Kidney tubule cell (primary cell): ENCODE measurements at regions not wholly inside any gene's neighbourhood (a gene's known extent, or its start where the extent isn't known, plus 50 kb on each side); places are given as distances from the start of the nearest gene placed in this dataset.
"Not testable (repeated sequence)": the region's sequence is repeated elsewhere in the genome, so short reads cannot be mapped to it uniquely, and the experiment has no call there.

Source experiments
- DNase-seq: peaks from one replicate; pipeline ENCODE4 v3.0.0-alpha.2; 2018; ENCODE audit warnings: low spot score

- DNase-seq: no peak
These were observed 379.4 kb upstream of the PDE3A start for GRCh38 chr12:19988948-19989347.

GRCh38 chr12:19991146-19991545 is 377.2 kb upstream of the PDE3A start:
- no peak for DNase-seq

DNA sequence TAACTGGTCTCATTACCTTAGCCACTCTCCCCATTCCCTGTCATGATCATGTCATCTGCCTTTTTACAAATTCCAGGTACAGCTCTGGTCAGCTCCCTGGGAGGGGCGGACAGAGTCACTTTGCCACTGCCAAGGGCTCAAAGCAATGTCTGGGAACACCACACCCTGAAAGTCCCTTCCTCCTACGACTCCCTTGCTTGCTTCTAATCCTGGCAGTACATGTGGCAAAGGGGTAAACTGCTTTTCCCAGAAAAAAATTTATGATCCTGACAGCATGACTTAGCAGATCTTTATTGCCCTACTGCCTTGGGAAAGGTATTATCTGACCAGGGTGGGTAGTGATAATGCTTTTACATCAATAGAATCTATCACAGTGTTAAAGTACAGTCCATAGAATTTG is 376.0 kb upstream of the PDE3A start:
- DNase-seq: no peak

GRCh38 chr12:19994968-19995367 is 373.4 kb upstream of the PDE3A start:
- no peak for DNase-seq

DNA sequence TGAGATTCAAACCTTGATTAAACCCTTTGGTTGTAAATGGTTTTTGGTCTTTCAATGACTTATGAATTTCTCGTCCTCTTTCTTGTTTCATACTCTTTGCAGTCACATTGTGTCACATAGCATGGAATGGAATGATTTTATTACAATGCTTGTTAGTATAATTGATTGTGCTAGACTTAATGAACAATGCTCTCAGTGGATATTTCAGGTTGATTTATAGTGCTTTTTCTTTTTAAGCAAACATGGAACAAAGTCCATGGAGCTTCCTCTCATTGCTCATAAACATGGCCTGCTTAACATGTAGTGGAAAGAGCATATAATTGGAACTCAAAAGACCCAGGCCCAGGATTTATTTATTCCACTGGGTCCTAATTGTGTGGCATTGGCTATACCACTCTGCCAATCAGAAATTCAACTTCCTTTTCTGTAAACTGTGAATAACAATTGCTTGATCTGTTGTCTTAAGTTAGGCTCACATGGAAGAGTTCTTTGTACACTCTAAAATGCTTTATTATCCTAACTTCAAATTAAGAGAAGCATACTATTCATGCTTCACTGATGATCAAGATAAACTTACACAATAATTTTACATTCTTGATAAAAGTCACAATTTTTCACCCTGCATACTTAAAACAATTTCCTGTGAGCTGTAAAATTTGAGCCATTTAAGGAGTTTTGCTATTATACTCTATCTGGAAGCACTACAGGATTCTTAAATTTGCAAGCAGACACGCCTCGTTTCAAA is 370.5 kb upstream of the PDE3A start:
- DNase-seq: no peak

- DNase-seq: no peak
These were observed 369.9 kb upstream of the PDE3A start for GRCh38 chr12:19998411-19998810.

DNA sequence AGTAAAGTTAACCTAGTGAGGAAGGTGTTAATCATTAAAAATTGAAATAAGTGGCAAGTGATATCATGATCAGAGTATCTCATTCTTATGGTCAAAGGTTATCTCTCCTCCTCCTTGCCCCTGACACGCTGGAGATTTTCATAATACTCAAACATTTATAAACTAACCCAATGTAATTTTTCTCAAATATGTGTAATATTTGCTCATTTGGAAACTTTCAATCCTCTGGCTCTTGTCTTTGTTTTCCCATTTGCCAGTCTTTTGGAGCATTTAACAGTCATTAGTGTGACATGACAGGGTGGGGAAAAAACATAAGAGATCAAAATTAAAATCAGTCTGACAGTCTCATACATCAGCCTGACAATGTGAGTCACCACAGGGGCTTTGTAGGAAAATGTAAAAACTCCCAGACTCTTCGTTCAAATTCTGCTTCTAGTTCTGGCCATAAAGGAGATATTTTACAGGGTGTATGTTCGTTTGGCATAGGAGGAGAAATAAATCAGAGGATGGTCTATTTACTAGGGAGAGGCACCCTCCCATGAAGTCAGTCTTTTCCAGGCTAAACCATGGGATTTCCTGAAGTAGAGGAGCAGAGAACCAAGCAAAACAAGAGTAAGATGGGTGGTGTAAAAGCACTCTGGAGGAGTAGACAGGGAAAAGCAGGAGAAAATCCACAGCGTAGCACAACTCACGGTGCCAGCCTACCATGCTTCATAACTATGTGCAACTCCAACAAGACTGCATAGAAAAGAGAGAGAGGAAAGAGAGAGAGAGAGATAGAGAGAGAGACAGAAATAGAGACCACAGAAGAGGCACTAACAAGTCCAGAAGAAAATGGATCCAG is 369.2 kb upstream of the PDE3A start:
- peak; percentile 16 for DNase-seq

DNA sequence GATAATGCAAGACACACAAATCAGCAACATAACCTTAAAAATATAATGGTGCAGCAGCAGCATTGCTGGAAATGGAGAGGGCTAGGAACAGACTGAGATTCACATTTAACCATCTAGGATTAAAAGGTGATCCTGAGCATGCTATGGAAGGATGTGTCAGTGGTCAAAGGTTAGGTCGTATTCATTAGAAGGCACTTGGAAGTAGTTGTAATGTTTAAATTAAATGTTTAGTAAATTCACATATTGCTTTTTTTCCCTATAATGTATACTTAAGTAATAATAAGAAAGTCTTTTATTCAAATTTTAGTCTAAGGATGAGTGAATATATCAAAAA is 368.6 kb upstream of the PDE3A start:
- no peak for DNase-seq

DNA sequence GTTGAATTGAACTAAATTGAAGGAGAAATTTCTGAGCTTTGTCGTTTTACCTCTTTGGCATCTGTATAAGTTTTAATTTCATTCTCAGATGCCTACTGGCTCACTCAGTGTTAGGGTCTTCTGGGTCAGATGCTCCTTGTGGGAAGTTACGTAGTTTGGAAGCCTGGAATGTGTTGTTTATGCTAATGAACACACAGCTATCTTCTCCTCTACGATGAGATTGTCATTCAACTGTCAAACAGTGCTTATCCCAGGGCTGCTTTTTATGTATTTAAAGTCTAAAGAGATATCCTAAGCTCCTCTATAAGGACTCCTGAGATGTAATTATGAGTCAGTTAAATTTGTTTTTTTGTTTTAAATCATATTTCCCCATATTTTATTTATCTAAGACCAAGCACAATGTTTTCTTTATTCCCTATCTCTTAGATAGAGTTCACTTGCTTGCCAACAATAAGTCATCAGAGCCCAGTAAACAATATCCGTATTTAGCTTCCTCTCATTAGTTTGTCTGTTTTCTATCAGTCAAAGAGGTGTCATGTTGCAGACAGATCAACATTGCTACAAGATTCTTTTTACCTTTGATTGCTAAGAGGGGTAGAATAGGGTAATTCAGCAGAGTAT is 368.0 kb upstream of the PDE3A start:
- DNase-seq: no peak

DNA sequence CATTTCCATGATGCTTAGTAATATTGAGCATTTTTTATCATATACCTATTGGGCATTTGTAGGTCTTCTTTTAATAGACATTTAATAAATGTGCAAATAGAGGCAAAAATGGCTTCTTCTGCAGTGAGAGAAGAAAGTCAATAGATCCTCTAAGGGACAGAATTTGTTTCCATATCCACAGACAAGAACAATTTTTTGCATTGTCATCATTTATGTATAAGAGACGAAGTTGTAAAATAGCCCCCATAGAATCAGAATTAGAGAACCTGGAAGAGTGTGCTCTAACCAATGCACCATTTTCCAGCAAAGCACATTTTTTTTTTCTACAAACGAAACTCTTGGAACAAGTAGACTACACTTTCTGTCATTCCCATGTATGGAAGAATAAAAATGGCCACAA is 365.1 kb upstream of the PDE3A start:
- DNase-seq: no peak

- DNase-seq: no peak
These were observed 363.4 kb upstream of the PDE3A start for GRCh38 chr12:20004952-20005351.

- DNase-seq: no peak
These were observed 361.2 kb upstream of the PDE3A start for GRCh38 chr12:20006871-20007730.

DNA sequence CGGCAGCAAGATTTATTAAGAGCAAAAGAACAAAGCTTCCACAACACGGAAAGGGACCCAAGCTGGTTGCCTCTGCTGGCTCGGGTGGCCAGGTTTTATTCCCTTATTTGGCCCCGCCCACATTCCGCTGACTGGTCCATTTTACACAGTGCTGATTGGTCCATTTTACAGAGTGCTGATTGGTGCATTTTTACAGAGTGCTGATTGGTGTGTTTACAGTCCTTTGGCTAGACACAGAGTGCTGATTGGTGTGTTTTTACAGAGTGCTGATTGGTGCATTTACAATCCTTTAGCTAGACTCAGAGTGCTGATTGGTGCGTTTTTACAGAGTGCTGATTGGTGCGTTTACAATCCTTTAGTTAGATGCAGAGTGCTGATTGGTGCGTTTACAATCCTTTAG is 358.4 kb upstream of the PDE3A start:
- DNase-seq: not testable (repeated sequence)

- no peak for DNase-seq
These were observed 357.1 kb upstream of the PDE3A start for GRCh38 chr12:20011200-20011599.

DNA sequence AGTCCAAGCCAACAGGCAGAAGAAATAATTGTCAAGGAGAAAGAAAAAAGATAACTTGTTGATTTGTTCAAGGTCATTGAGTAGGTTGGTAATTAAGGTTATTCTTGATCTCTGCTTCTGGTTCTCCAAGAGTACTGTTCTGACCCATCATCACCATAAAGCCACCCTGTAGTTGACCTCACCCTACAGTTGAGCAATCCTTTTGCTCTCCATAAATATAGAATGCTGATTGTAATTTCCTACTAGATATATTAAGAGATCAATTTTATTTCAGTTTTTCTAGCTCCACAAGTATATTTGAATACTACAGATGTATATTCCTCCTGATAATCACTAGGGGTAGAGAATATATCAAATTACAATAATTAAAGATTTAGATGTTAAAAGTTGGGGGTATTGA is 350.5 kb upstream of the PDE3A start:
- no peak for DNase-seq

DNA sequence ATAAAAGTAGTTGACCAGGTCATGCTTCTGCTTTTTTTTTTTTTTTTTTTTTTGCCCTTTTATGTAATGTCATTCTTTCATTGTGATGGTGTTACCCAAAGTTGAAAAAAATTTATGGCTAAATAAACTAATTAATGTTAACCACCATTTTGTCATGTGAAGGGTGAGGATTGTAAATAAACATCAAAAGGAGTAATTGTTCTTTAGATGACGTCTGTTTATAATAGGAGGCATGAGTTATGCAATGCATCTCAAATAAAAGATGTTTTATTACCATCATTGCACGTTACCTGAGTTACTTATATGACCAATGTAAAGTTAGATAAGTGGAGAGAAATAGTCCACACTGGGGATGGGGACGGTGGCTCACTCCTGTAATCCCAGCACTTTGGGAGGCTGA is 349.9 kb upstream of the PDE3A start:
- no peak for DNase-seq

DNA sequence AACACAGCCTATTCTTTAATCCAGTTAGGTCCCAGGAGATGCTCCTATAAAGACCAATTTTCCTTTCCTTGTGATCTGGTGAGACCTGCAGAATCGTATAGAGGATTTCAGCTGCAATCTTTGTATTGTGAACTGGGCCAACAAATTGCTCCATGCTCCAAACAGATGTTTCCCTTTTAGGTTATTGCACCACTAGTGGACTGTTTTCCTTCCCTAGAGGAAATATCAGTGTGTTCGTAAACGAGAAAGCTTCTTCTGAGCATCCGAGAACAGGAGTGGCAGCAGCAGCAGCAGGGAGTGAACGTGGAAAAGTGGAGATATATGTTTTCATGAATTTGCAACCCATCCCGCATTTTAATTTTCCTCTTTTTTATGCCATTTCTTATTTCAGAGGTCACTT is 344.1 kb upstream of the PDE3A start:
- no peak for DNase-seq

- no peak for DNase-seq
These were observed 340.3 kb upstream of the PDE3A start for GRCh38 chr12:20028033-20028432.

- no peak for DNase-seq
These were observed 337.5 kb upstream of the PDE3A start for GRCh38 chr12:20030826-20031225.

GRCh38 chr12:20039562-20039961 is 328.8 kb upstream of the PDE3A start:
- DNase-seq: no peak

GRCh38 chr12:20040184-20040583 is 328.2 kb upstream of the PDE3A start:
- DNase-seq: no peak

GRCh38 chr12:20040831-20041230 is 327.5 kb upstream of the PDE3A start:
- DNase-seq: no peak
